ENCODE measurements at regions not wholly inside any gene's neighbourhood (a gene's known extent, or its start where the extent isn't known, plus 50 kb on each side); places are given as distances from the start of the nearest gene placed in this dataset.

GRCh38 chr13:65603160-65603559 lies 1627.0 kb downstream of the PCDH9 start:
- TF ChIP-seq CTCF (IDR thresholded peaks at IDR 0.05) = no peak

GRCh38 chr13:65601855-65602254 lies 1628.3 kb downstream of the PCDH9 start:
- TF ChIP-seq CTCF (IDR thresholded peaks at IDR 0.05) = no peak

GRCh38 chr13:65600702-65601101 lies 1629.4 kb downstream of the PCDH9 start:
- no peak for TF ChIP-seq CTCF (IDR thresholded peaks at IDR 0.05)

- no peak for TF ChIP-seq CTCF (IDR thresholded peaks at IDR 0.05)
Measured at GRCh38 chr13:65597839-65598818, 1632.0 kb downstream of the PCDH9 start.

- no peak for TF ChIP-seq CTCF (IDR thresholded peaks at IDR 0.05)
Measured at GRCh38 chr13:65595916-65596315, 1634.2 kb downstream of the PCDH9 start.

GRCh38 chr13:65594298-65594781 lies 1635.8 kb downstream of the PCDH9 start:
- no peak for TF ChIP-seq CTCF (IDR thresholded peaks at IDR 0.05)

GRCh38 chr13:65593298-65593874 lies 1636.8 kb downstream of the PCDH9 start:
- no peak for TF ChIP-seq CTCF (IDR thresholded peaks at IDR 0.05)

Measured in LNCAP (cell line).